IPS-20b (cell line): ENCODE measurements at regions not wholly inside any gene's neighbourhood (a gene's known extent, or its start where the extent isn't known, plus 50 kb on each side); places are given as distances from the start of the nearest gene placed in this dataset.

Experiments
- H3K27ac ChIP-seq: one replicate; pipeline ENCODE4 v1.5.1; 2013; ENCODE audit warnings: low read length
- H3K27me3 ChIP-seq: 2 replicates; pipeline ENCODE4 v1.6.1; 2013; ENCODE audit warnings: mild to moderate bottlenecking, low read length, inconsistent platforms; ENCODE audit not compliant: insufficient read depth
- H3K36me3 ChIP-seq: 2 replicates; pipeline ENCODE4 v1.6.1; 2013; ENCODE audit warnings: low read depth, mild to moderate bottlenecking, inconsistent platforms, low read length, moderate library complexity; ENCODE audit not compliant: insufficient read depth
- H3K4me1 ChIP-seq: 2 replicates; pipeline ENCODE4 v1.6.1; 2013; ENCODE audit warnings: mild to moderate bottlenecking, control low read depth, inconsistent platforms, low read length, moderate library complexity; ENCODE audit not compliant: insufficient read depth
- H3K4me3 ChIP-seq: 2 replicates; pipeline ENCODE4 v1.5.1; 2013; ENCODE audit warnings: mild to moderate bottlenecking, low read length, inconsistent platforms
- H3K9ac ChIP-seq: 2 replicates; pipeline ENCODE4 v1.6.1; 2013; ENCODE audit warnings: low read depth, mild to moderate bottlenecking, inconsistent platforms, low read length, moderate library complexity
- H3K9me3 ChIP-seq: 2 replicates; pipeline ENCODE4 v1.6.1; 2013; ENCODE audit warnings: mild to moderate bottlenecking, low read depth, low read length, inconsistent platforms; ENCODE audit not compliant: insufficient read depth

DNA sequence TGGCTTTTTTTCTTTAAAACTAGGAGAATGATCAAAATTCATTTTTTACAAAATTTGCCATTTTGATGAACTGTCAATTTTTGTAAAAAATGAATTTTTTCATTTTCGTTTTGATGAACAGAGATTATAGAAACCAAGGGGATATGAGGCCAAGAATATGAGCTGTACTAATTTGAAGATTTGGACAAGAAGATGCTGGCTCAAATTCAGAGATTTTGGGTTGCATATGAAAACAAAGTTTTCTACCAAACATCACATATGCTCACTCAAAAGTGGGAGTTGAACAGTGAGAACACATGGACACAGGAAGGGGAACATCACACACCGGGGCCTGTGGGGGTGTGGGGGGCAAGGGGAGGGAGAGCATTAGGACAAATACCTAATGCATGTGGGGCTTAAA is 230.7 kb downstream of the SNAPC1 start:
- no peaks in the 10 kb centered on the region for H3K36me3 ChIP-seq
- no peak overlapping the region for H3K4me3 ChIP-seq
- H3K9ac ChIP-seq, result no peak overlapping the region
- no peak overlapping the region for H3K27ac ChIP-seq
- H3K4me1 ChIP-seq, result no peaks in the 10 kb centered on the region
- no peaks in the 10 kb centered on the region for H3K27me3 ChIP-seq
- H3K9me3 ChIP-seq, result no peaks in the 10 kb centered on the region

DNA sequence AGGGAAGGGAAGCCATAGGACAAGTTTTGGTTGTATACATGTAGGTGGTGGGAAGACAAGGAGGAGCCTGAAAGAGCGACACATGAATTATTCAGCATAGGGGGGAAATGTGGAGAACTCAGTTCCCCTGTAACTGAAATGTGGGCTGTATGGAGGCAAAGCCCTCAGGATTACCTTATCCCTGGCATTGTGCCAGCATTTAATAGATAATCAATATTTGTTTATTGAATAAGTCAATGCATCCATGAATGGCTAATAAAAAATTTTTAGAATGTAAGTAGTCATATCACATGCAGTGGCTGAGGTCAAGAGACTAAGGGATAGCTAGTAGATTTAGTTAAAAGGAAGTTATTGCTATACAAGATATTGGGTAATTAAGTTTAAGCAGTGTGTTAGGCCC is 232.4 kb downstream of the SNAPC1 start:
- no peak overlapping the region for H3K9ac ChIP-seq
- H3K4me3 ChIP-seq, result no peak overlapping the region
- H3K27me3 ChIP-seq, result no peaks in the 10 kb centered on the region
- no peaks in the 10 kb centered on the region for H3K9me3 ChIP-seq
- H3K36me3 ChIP-seq, result no peaks in the 10 kb centered on the region
- H3K4me1 ChIP-seq, result no peaks in the 10 kb centered on the region
- H3K27ac ChIP-seq, result no peak overlapping the region

GRCh38 chr14:61996753-61997152 is 234.5 kb downstream of the SNAPC1 start:
- Histone ChIP-seq H3K27me3 (no peaks in the 10 kb centered on the region), H3K9me3 (no peaks in the 10 kb centered on the region), H3K4me3 (no peak overlapping the region), H3K36me3 (no peaks in the 10 kb centered on the region), H3K9ac (no peak overlapping the region), H3K4me1 (no peaks in the 10 kb centered on the region), H3K27ac (no peak overlapping the region)

- no peak overlapping the region for H3K27ac ChIP-seq
Observed at GRCh38 chr14:61997161-61997560, 234.9 kb downstream of the SNAPC1 start.

GRCh38 chr14:62001963-62002362 is 239.7 kb downstream of the SNAPC1 start:
- Histone ChIP-seq H3K9ac (no peak overlapping the region), H3K4me3 (no peak overlapping the region), H3K27me3 (no peaks in the 10 kb centered on the region), H3K4me1 (no peaks in the 10 kb centered on the region), H3K36me3 (no peaks in the 10 kb centered on the region), H3K9me3 (no peaks in the 10 kb centered on the region), H3K27ac (no peak overlapping the region)

More at GRCh38 chr14:61997161-61997560, 234.9 kb downstream of the SNAPC1 start:
- no peaks in the 10 kb centered on the region for H3K36me3 ChIP-seq
- H3K9me3 ChIP-seq, result no peaks in the 10 kb centered on the region
- no peaks in the 10 kb centered on the region for H3K4me1 ChIP-seq
- no peak overlapping the region for H3K4me3 ChIP-seq
- no peak overlapping the region for H3K9ac ChIP-seq
- no peaks in the 10 kb centered on the region for H3K27me3 ChIP-seq

DNA sequence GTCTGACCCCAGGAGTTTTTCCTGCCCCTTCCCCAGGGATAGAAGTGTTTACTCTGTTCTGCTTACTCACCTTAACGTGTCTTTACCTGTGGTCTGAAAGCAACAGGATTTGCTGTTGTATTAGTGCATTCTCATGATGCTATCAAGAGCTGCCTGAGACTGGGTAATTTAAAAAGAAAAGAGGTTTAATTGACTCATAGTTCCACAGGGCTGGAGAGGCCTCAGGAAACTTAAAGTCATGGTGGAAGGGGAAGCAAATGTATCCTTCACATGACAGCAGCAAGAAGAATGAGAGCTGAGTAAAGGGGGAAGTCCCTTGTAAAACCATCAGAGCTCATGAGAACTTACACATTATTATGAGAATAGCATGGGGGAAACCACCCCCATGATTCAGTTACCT is 240.4 kb downstream of the SNAPC1 start:
- Histone ChIP-seq H3K4me1 (no peaks in the 10 kb centered on the region), H3K36me3 (no peaks in the 10 kb centered on the region), H3K4me3 (no peak overlapping the region), H3K27ac (no peak overlapping the region), H3K9ac (no peak overlapping the region), H3K9me3 (no peaks in the 10 kb centered on the region), H3K27me3 (no peaks in the 10 kb centered on the region)

DNA sequence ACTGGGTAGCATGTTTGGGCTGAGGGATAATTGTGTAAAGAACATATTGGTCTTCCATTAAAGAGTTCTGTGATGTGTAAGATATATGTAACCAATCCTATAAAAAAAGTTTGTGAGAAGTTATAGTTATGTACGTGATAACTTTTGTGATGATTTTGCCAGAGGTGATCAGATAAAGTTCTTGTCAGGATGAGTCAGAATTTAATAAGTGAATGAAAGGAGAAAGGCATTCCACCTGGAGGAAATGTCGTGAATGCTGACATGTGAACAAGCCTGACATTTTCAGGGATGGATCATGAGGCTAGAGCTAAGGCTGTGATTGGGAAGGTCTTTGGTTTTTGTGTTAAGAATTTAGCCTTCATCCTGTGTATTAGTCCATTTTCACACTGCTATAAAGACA is 241.5 kb downstream of the SNAPC1 start:
- Histone ChIP-seq H3K27me3 (no peaks in the 10 kb centered on the region), H3K9me3 (no peaks in the 10 kb centered on the region), H3K4me1 (no peaks in the 10 kb centered on the region), H3K9ac (no peak overlapping the region), H3K4me3 (no peak overlapping the region), H3K36me3 (no peaks in the 10 kb centered on the region), H3K27ac (no peak overlapping the region)

DNA sequence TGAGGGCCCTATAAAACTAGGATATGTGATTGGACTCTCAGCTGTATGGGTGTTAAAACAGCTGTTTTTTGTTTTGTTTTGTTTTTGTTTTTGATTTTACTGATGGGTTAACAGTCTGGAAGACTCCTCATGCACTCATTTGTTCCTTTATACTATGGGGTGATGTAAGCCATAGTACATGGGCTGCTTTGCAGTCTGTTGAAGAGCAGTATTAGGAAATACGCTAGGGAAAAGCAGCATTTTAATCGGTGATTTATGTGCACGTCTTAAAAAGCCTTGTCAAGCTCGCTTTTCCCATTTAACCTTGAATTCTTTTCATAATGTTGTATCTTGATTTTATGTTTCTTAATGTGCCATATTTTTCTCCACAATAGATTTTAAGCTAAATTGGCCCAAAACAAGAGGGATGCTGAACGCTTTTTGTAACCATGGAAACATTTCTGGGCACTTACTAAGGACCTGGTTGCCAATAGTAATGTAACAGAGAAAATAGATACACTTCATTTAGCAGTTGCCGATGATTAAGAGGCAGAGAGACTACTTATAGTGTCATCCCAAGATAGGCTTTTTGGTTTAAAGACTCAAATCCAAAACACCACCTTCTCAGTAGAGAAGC is 244.0 kb downstream of the SNAPC1 start:
- Histone ChIP-seq H3K9ac (no peak overlapping the region), H3K27me3 (no peaks in the 10 kb centered on the region), H3K36me3 (no peaks in the 10 kb centered on the region), H3K27ac (no peak overlapping the region), H3K9me3 (no peaks in the 10 kb centered on the region), H3K4me3 (no peak overlapping the region), H3K4me1 (no peaks in the 10 kb centered on the region)

DNA sequence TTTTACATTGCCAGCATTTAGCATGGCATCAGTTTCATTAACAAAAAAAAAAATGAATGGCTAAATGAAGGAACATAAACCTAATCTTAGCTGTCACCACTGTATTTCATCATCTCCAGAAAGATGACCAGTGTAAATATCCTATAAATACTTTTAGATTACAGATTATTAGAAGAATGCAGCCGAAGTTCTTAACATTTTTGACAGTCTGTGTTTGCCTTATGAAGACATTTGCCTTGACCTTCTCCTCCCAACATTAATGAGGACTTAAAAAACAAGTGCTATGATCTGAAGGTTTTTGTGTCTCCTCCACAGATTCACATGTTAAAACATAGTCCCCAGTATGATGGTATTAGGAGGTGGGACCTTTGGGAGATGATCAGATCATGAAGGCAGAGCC is 253.0 kb downstream of the SNAPC1 start:
- no peak overlapping the region for H3K4me3 ChIP-seq
- H3K27ac ChIP-seq, result no peak overlapping the region
- no peaks in the 10 kb centered on the region for H3K27me3 ChIP-seq
- H3K9me3 ChIP-seq, result no peaks in the 10 kb centered on the region
- no peak overlapping the region for H3K9ac ChIP-seq
- no peaks in the 10 kb centered on the region for H3K36me3 ChIP-seq
- H3K4me1 ChIP-seq, result no peaks in the 10 kb centered on the region

GRCh38 chr14:62015945-62016344 is 253.7 kb downstream of the SNAPC1 start:
- no peak overlapping the region for H3K4me3 ChIP-seq
- no peaks in the 10 kb centered on the region for H3K4me1 ChIP-seq
- no peaks in the 10 kb centered on the region for H3K9me3 ChIP-seq
- no peak overlapping the region for H3K9ac ChIP-seq
- H3K27me3 ChIP-seq, result no peaks in the 10 kb centered on the region
- H3K36me3 ChIP-seq, result no peaks in the 10 kb centered on the region
- no peak overlapping the region for H3K27ac ChIP-seq

DNA sequence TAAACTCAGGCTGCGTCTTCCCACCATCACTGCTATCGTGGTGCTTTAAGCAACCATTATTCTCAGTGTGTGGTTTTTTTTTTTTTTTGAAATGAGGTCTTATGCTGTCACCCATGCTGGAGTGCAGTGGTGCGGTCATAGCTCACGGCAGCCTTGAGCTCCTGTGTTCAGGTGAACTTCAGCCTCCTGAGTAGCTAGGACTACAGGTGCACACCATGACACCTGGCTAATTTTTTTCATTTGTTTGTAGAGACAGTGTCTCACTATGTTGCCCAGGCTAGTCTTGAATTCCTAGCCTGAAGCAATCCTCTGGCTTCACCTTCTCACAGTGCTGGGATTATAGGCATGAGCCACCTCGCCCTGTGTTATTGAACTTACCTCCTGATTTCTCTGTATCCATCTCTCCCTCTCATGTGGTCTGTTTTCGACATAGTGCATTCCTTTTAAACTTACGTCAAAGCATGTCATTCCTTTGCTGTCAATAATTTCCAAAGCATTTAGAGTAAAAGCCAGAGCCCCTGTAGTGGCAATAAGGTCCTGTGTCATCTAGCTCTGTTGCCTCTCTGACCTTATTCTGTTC is 255.5 kb downstream of the SNAPC1 start:
- H3K4me1 ChIP-seq, result no peaks in the 10 kb centered on the region
- H3K27me3 ChIP-seq, result no peaks in the 10 kb centered on the region
- no peaks in the 10 kb centered on the region for H3K9me3 ChIP-seq
- H3K27ac ChIP-seq, result no peak overlapping the region
- no peak overlapping the region for H3K4me3 ChIP-seq
- no peak overlapping the region for H3K9ac ChIP-seq
- no peaks in the 10 kb centered on the region for H3K36me3 ChIP-seq

DNA sequence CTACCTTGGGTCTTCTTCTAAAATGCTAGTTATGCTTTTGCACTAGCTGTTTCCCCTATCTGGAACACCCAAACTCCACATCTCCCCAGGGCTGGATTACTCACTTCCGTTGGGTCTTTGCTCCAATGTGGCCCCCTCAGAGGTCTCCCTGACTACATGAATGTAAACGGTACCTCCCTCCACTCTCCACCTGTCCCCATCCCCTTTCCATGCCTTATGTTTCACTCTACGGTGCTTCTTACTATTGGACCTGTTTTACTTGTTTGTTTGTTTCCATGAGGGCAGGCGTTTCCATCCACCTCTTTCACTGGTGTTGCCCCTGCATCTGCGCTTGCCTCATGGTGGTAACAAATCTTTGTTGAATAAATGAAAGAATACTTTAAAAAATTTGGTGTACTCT is 256.4 kb downstream of the SNAPC1 start:
- no peak overlapping the region for H3K9ac ChIP-seq
- no peak overlapping the region for H3K4me3 ChIP-seq
- H3K9me3 ChIP-seq, result no peaks in the 10 kb centered on the region
- H3K4me1 ChIP-seq, result no peaks in the 10 kb centered on the region
- no peak overlapping the region for H3K27ac ChIP-seq
- no peaks in the 10 kb centered on the region for H3K27me3 ChIP-seq
- no peaks in the 10 kb centered on the region for H3K36me3 ChIP-seq
